ENCODE measurements at regions not wholly inside any gene's neighbourhood (a gene's known extent, or its start where the extent isn't known, plus 50 kb on each side); places are given as distances from the start of the nearest gene placed in this dataset.

DNA sequence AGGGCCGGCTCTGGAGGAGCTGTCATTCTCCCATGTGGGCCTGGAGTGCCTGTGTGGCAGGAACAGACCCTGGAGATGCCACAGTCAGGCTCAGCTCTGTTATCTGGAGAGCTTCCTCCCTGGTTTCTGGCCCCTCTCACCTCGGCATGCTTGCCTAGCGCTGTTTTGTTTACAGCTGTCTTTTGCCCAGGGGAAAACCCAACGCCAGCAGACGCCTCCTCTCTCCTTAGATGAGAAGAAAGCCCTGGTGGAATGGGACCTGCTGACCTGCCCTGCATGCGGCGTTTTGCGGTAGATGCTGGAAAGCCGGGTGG is 104.9 kb downstream of the CRYAA start:
- no peak for ATAC-seq
- H2AFZ ChIP-seq = no peak overlapping the region
- H3F3A ChIP-seq (replicated peaks; ENCODE audit: low read depth) = no peaks in the 10 kb centered on the region
- Mint-ChIP-seq H3K27me3 (ENCODE audit: insufficient read depth, low read depth, poor library complexity) (peaks cover 15% of the 10 kb centered on the region), H3K36me3 (ENCODE audit: low read depth) (no peaks in the 10 kb centered on the region), H3K4me1 (peaks cover 22% of the 10 kb centered on the region), H3K9me3 (no peaks in the 10 kb centered on the region), H3K4me3 (no peak overlapping the region), H3K27ac (no peak overlapping the region)
- no peak for DNase-seq (ENCODE audit: low spot score)
- H4K20me1 ChIP-seq (replicated peaks; ENCODE audit: insufficient read depth) = no peaks in the 10 kb centered on the region
- no peaks in the 10 kb centered on the region for H3K9me2 ChIP-seq (ENCODE audit: insufficient read depth)
- H3K79me2 ChIP-seq (replicated peaks; ENCODE audit: insufficient read depth) = no peaks in the 10 kb centered on the region
- no peak overlapping the region for H3K4me2 ChIP-seq
- H3K36me3 ChIP-seq (ENCODE audit: insufficient read depth) = no peaks in the 10 kb centered on the region
- TF ChIP-seq EZH2 (IDR thresholded peaks at IDR 0.05; ENCODE audit: low read depth, unreplicated experiment) (no peak), ZNF331 (CRISPR knock-in tag; IDR thresholded peaks at IDR 0.05; ENCODE audit: low read depth) (no peak), POLR2AphosphoS5 (IDR thresholded peaks at IDR 0.05; ENCODE audit: low read depth) (no peak), JUNB (IDR thresholded peaks at IDR 0.05; ENCODE audit: unreplicated experiment) (no peak), REST (IDR thresholded peaks at IDR 0.05; ENCODE audit: unreplicated experiment) (no peak), ZNF114 (CRISPR knock-in tag; IDR thresholded peaks at IDR 0.05) (no peak), CREB1 (CRISPR knock-in tag; IDR thresholded peaks at IDR 0.05; ENCODE audit: low read depth) (no peak), STAT1 (IDR thresholded peaks at IDR 0.05; ENCODE audit: unreplicated experiment) (no peak), NANOG (IDR thresholded peaks at IDR 0.05; ENCODE audit: borderline replicate concordance) (no peak), ETS1 (IDR thresholded peaks at IDR 0.05) (no peak), EZH2phosphoT487 (IDR thresholded peaks at IDR 0.05; ENCODE audit: unreplicated experiment) (no peak)
- TF ChIP-seq, protein P1, sequence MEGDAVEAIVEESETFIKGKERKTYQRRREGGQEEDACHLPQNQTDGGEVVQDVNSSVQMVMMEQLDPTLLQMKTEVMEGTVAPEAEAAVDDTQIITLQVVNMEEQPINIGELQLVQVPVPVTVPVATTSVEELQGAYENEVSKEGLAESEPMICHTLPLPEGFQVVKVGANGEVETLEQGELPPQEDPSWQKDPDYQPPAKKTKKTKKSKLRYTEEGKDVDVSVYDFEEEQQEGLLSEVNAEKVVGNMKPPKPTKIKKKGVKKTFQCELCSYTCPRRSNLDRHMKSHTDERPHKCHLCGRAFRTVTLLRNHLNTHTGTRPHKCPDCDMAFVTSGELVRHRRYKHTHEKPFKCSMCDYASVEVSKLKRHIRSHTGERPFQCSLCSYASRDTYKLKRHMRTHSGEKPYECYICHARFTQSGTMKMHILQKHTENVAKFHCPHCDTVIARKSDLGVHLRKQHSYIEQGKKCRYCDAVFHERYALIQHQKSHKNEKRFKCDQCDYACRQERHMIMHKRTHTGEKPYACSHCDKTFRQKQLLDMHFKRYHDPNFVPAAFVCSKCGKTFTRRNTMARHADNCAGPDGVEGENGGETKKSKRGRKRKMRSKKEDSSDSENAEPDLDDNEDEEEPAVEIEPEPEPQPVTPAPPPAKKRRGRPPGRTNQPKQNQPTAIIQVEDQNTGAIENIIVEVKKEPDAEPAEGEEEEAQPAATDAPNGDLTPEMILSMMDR (conservative IDR thresholded peaks at IDR 0.05; ENCODE audit: low read depth in 2 of 2) = no peak
- TF ChIP-seq, protein P2, sequence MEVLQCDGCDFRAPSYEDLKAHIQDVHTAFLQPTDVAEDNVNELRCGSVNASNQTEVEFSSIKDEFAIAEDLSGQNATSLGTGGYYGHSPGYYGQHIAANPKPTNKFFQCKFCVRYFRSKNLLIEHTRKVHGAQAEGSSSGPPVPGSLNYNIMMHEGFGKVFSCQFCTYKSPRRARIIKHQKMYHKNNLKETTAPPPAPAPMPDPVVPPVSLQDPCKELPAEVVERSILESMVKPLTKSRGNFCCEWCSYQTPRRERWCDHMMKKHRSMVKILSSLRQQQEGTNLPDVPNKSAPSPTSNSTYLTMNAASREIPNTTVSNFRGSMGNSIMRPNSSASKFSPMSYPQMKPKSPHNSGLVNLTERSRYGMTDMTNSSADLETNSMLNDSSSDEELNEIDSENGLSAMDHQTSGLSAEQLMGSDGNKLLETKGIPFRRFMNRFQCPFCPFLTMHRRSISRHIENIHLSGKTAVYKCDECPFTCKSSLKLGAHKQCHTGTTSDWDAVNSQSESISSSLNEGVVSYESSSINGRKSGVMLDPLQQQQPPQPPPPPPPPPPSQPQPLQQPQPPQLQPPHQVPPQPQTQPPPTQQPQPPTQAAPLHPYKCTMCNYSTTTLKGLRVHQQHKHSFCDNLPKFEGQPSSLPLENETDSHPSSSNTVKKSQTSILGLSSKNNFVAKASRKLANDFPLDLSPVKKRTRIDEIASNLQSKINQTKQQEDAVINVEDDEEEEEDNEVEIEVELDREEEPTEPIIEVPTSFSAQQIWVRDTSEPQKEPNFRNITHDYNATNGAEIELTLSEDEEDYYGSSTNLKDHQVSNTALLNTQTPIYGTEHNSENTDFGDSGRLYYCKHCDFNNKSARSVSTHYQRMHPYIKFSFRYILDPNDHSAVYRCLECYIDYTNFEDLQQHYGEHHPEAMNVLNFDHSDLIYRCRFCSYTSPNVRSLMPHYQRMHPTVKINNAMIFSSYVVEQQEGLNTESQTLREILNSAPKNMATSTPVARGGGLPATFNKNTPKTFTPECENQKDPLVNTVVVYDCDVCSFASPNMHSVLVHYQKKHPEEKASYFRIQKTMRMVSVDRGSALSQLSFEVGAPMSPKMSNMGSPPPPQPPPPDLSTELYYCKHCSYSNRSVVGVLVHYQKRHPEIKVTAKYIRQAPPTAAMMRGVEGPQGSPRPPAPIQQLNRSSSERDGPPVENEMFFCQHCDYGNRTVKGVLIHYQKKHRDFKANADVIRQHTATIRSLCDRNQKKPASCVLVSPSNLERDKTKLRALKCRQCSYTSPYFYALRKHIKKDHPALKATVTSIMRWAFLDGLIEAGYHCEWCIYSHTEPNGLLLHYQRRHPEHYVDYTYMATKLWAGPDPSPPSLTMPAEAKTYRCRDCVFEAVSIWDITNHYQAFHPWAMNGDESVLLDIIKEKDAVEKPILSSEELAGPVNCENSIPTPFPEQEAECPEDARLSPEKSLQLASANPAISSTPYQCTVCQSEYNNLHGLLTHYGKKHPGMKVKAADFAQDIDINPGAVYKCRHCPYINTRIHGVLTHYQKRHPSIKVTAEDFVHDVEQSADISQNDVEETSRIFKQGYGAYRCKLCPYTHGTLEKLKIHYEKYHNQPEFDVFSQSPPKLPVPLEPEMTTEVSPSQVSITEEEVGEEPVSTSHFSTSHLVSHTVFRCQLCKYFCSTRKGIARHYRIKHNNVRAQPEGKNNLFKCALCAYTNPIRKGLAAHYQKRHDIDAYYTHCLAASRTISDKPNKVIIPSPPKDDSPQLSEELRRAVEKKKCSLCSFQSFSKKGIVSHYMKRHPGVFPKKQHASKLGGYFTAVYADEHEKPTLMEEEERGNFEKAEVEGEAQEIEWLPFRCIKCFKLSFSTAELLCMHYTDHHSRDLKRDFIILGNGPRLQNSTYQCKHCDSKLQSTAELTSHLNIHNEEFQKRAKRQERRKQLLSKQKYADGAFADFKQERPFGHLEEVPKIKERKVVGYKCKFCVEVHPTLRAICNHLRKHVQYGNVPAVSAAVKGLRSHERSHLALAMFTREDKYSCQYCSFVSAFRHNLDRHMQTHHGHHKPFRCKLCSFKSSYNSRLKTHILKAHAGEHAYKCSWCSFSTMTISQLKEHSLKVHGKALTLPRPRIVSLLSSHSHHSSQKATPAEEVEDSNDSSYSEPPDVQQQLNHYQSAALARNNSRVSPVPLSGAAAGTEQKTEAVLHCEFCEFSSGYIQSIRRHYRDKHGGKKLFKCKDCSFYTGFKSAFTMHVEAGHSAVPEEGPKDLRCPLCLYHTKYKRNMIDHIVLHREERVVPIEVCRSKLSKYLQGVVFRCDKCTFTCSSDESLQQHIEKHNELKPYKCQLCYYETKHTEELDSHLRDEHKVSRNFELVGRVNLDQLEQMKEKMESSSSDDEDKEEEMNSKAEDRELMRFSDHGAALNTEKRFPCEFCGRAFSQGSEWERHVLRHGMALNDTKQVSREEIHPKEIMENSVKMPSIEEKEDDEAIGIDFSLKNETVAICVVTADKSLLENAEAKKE (CRISPR knock-in tag; IDR thresholded peaks at IDR 0.05) = no peak
- no peaks in the 10 kb centered on the region for H3K27me3 ChIP-seq (ENCODE audit: insufficient read depth)
- no peak overlapping the region for H3K27ac ChIP-seq (ENCODE audit: low read depth)
- H3K4me1 ChIP-seq (ENCODE audit: insufficient read depth) = 0 out of 2 replicates have a peak, but pooled peaks cover 8% of the 10 kb centered on the region
- H3K4me3 ChIP-seq = no peak overlapping the region

All from GM23338 (cell line).